AG04449 (cell line): ENCODE measurements at regions not wholly inside any gene's neighbourhood (a gene's known extent, or its start where the extent isn't known, plus 50 kb on each side); places are given as distances from the start of the nearest gene placed in this dataset.

Experiments
- CTCF ChIA-PET: fragments of 350-600 bp; formaldehyde crosslinking; extraction: SDS; loops from one replicate; lab custom pipeline; 2021; ENCODE audit warnings: antibody characterized with exemption; lab: Yijun Ruan, JAX
- POLR2A ChIA-PET: fragments of 400-600, 350-600 bp; formaldehyde crosslinking; extraction: SDS; loops from one replicate; lab custom pipeline; 2020; ENCODE audit warnings: antibody characterized with exemption, inconsistent platforms; lab: Yijun Ruan, JAX
- DNase-seq: peaks from one replicate; pipeline ENCODE4 v3.0.0-alpha.2; 2010; ENCODE audit warnings: low read depth, low spot score
- H3K4me3 ChIP-seq: 2 replicates; pipeline ENCODE4 v1.5.1; 2011; ENCODE audit warnings: low read depth, mild to moderate bottlenecking, control low read depth, low read length
- TF ChIP-seq, protein P1 (sequence below): IDR thresholded peaks from one replicate; pipeline ENCODE4 v1.5.1; 2011; ENCODE audit warnings: mild to moderate bottlenecking, moderate library complexity, low read length, control low read depth, inconsistent platforms; ENCODE audit not compliant: insufficient read depth; ENCODE audit errors: missing control alignments

DNA sequence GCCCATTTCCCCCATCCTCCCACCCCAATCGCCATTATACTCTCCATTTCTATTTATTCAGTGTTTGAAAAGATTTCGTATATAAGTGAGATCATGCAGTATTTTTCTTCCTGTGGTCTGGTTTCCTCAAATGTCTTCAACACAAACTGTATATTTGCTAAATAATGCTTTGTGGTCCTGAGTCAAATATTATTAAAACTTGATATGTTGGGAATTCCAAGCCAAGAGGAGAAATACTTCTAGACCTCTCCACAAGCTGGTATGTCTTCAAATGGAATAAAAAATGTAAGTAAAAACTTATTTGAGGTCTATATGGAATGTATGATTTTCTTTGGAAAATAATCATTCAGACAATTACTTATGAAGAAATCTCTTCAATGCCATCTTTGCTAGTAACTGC, 122.5 kb upstream of the TSC22D2 start:
- no peak for DNase-seq
- TF ChIP-seq, protein P1, sequence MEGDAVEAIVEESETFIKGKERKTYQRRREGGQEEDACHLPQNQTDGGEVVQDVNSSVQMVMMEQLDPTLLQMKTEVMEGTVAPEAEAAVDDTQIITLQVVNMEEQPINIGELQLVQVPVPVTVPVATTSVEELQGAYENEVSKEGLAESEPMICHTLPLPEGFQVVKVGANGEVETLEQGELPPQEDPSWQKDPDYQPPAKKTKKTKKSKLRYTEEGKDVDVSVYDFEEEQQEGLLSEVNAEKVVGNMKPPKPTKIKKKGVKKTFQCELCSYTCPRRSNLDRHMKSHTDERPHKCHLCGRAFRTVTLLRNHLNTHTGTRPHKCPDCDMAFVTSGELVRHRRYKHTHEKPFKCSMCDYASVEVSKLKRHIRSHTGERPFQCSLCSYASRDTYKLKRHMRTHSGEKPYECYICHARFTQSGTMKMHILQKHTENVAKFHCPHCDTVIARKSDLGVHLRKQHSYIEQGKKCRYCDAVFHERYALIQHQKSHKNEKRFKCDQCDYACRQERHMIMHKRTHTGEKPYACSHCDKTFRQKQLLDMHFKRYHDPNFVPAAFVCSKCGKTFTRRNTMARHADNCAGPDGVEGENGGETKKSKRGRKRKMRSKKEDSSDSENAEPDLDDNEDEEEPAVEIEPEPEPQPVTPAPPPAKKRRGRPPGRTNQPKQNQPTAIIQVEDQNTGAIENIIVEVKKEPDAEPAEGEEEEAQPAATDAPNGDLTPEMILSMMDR: no peak
- POLR2A ChIA-PET: no interaction called here
- CTCF ChIA-PET: interaction anchor here (0.8 to 2.2 kb wide), 7 partner anchors 11 to 210 kb away, joined by 3 to 11 read pairs (median 4); no protein-coding TSS in a partner anchor
- no peak overlapping the region for H3K4me3 ChIP-seq

DNA sequence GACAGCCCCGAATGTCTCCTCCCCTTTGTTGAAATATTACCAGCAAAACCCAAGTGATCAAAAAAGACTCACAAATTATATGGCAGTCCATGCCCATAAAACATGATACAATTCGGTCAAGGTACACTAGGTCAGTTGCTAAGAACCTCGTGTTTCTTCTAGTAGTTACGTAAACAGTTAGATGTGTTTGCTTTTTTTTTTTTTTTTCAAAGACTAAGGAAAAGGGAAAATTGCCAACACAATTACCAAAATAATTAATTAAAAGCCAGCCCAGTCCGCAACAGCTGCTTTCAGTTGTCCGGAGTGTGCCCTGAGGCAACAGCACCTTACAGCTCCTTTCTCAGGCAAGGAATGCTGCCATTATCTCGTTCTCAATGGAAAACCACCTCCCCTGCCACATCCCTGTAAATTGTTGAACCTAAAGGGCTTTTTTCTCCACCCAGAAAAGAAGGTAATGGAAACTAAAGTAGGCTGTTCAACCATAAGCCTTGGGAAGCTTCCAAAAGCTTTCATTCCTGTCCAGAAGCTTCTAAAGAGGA, 129.2 kb upstream of the TSC22D2 start:
- no peak overlapping the region for H3K4me3 ChIP-seq
- no peak for DNase-seq
- ChIA-PET POLR2A (interaction anchor here (1.1 kb wide), 1 partner anchor 14 kb away, joined by 3 read pairs; no protein-coding TSS in a partner anchor), CTCF (interaction anchor here (1.5 kb wide), 1 partner anchor 10 kb away, joined by 5 read pairs; no protein-coding TSS in a partner anchor)
- TF ChIP-seq, protein P1: no peak

DNA sequence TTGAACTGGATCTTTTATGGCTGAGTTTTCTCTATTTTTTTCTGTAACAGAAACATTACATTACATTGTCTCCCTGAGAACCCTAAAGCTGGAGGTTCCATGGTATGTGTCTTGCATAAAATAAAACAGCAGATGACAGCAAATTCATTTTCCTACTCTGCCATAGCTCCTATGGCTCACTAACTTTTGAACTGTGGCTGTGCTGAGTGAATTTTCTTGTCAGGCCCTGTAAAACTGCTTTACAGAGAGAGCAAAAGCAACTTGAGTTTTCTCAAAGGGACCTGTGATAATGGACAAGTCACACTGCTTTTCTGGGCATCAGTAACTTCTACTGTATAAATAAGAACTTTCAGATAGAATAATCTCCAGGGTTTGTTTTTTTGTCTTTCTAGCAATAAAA, 129.9 kb upstream of the TSC22D2 start:
- DNase-seq: no peak
- ChIA-PET POLR2A (interaction anchor here (0.6 kb wide), 1 partner anchor 12 kb away, joined by 3 read pairs; no protein-coding TSS in a partner anchor), CTCF (interaction anchor here (0.7 to 1.5 kb wide), 2 partner anchors 8 to 10 kb away, joined by 3 to 5 read pairs; no protein-coding TSS in a partner anchor)
- TF ChIP-seq, protein P1: no peak
- no peak overlapping the region for H3K4me3 ChIP-seq

DNA sequence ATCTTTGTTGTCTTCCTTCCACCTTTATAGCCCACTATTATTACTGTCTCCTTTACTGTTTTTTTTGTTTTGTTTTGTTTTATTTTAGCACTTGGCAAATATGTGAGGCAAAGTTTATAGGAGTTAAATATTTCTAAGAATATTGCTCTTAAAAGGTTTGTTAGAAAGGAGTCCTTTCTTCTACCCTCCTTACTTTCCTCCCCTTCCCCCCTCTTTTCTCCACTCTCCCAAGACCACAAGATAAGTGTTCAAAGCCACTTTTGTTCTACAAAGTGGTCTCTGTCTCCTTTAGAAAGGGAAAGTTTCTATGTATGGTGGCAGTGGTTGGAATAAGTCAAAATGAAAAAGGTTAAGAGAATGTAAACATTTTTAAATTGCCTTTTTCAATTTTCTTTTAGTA, 130.7 kb upstream of the TSC22D2 start:
- ChIA-PET CTCF (interaction anchor here (0.7 to 1.5 kb wide), 2 partner anchors 9 kb away, joined by 3 to 5 read pairs; no protein-coding TSS in a partner anchor), POLR2A (interaction anchor here (0.5 kb wide), 1 partner anchor 93 kb away, joined by 3 read pairs; no protein-coding TSS in a partner anchor)
- DNase-seq: no peak
- H3K4me3 ChIP-seq: no peak overlapping the region
- TF ChIP-seq, protein P1: no peak

DNA sequence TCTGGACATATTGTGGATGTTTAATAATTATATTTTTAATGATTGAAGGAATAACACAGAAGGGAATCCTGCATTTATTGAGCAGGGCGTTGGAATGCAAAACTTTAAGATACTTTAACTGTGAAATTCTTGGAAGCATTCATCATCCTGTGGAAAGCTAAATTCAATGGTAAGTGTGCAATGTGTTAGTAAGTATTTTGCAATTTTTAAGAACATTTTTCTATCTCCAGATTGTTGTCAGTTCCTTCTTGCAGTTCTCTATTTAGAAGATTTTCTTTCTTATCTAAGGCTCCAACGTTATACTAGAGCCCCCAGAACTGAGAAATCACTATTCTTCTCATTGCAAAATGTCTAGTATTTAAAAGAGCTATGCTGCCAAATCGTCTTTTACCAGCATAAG, 132.2 kb upstream of the TSC22D2 start:
- POLR2A ChIA-PET: interaction anchor here (1.0 to 1.3 kb wide), 2 partner anchors 17 to 133 kb away, joined by 3 to 5 read pairs; no protein-coding TSS in a partner anchor

DNA sequence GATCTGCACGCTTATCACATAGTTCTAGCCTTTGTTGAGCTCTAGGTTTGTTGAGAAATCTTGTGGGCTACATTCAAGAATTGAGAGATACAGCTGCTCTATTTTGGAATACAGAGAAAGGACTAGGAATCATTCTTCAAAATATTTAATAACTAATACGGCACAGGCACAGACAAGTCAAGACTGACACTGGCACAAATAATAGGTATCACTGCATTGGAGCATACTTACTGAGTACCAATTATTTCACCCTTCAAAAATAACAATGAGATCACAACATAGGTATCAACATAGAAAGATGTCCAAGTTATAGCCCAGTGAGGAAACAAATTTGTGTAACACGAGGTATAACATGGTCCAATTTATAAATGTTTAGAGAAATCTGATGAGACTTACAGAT, 133.7 kb upstream of the TSC22D2 start:
- TF ChIP-seq, protein P1: no peak
- CTCF ChIA-PET: interaction anchor here (2.2 kb wide), 1 partner anchor 221 kb away, joined by 7 read pairs; no protein-coding TSS in a partner anchor
- no peak overlapping the region for H3K4me3 ChIP-seq
- POLR2A ChIA-PET: no interaction called here
- DNase-seq: no peak

More for the DNA sequence above, 132.2 kb upstream of the TSC22D2 start:
- TF ChIP-seq, protein P1: no peak
- H3K4me3 ChIP-seq: no peak overlapping the region
- no peak for DNase-seq
- CTCF ChIA-PET: interaction anchor here (2.2 kb wide), 1 partner anchor 219 kb away, joined by 7 read pairs; no protein-coding TSS in a partner anchor
